ENCODE measurements at regions not wholly inside any gene's neighbourhood (a gene's known extent, or its start where the extent isn't known, plus 50 kb on each side); places are given as distances from the start of the nearest gene placed in this dataset.

DNA sequence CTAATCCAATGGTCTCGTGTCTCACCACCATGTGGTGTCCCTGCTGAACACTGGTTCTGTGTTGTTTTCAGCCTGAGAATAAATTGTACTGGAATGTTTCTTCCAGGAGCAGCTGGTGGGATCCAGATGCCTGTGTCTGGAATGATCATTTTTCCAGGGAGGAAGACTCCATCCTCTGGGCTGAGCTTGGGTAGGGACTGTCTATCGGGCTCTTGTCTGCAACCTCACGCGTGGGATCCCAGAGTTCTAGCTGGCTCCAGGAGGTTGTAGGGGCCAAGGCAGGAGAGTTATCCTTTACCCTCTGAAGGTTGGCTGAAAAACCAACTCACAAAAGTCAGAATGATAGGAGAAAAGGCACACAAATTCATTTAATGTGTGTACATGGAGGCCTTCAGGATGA is 144.1 kb upstream of the B3GAT1 start:
- intact Hi-C loops (cut with micrococcal nuclease), result no loop called here
- ATAC-seq, result no peak
- DNase-seq, result no peak

GRCh38 chr11:134555510-134555909 is 143.5 kb upstream of the B3GAT1 start:
- no peak for DNase-seq
- intact Hi-C loops (cut with micrococcal nuclease), result no loop called here
- ATAC-seq, result no peak

DNA sequence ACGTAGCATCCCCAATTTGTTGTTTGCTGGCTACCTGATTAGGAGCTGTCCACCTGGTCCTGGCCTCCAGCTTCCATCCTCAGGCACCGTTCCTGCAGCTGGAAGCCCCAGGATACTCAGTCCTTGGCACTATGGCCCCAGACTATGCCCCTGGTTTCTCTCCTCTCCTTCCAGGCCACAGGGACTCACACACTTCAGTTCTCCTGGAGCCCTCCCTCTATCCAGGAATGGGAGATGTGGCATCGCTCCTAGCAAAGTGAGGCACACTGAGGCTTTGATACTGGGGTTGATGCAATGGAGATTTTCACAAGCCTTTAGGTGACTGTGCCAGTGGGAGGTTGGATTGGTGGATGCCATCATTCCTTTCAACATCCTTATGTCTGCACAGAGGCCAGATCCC is 142.8 kb upstream of the B3GAT1 start:
- ATAC-seq (no peak), DNase-seq (no peak)
- intact Hi-C loops (cut with micrococcal nuclease), result no loop called here

- no peak for DNase-seq
- ATAC-seq, result no peak
- intact Hi-C loops (cut with micrococcal nuclease), result no loop called here
Measured at GRCh38 chr11:134554106-134554505, 142.1 kb upstream of the B3GAT1 start.

DNA sequence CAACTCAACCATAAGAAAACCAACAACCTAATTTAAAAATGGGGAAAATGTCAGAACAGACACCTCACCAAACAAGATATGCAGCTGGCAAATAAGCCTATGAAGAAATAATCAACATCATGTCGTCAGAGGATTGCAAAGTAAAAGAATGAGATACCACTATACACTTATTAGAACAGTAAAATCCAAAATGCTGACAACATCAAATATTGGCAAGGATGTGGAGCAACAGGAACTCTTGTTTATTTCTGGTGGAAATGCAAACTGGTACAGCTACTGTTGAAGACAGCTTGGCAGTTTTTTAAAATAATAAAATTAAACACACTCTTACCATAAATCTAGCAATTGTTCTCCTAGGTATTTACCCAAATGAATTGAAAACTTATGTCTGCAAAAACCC is 140.7 kb upstream of the B3GAT1 start:
- no peak for ATAC-seq
- DNase-seq, result no peak
- intact Hi-C loops (cut with micrococcal nuclease), result no loop called here

DNA sequence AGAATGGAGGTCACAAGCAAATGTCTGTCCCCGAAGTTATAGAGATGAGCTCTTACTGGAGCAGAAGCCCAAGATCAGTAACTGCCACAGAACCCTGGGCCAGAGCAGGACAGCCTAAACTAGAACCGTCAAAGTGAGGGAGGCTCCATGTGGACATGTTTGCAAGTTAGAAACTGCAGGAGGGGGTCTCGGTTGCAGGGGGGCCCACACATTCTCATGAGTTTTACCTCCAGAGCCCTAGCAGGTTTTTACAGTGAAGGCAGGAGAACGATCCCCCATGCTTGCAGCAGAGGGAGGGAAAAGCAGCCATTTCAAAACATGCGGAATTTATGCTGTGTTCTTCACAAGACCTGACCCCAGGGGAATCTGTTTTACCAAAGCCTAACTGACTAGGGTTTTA is 133.5 kb upstream of the B3GAT1 start:
- DNase-seq (no peak), ATAC-seq (no peak)
- intact Hi-C loops (cut with micrococcal nuclease), result no loop called here

GRCh38 chr11:134544095-134544815 is 132.2 kb upstream of the B3GAT1 start:
- no peak for DNase-seq
- intact Hi-C loops (cut with micrococcal nuclease), result no loop called here
- ATAC-seq, result no peak

- intact Hi-C loops (cut with micrococcal nuclease), result no loop called here
- no peak for ATAC-seq
- no peak for DNase-seq
Measured at GRCh38 chr11:134543645-134544044, 131.6 kb upstream of the B3GAT1 start.

- DNase-seq (no peak), ATAC-seq (no peak)
- intact Hi-C loops (cut with micrococcal nuclease), result no loop called here
Measured at GRCh38 chr11:134543241-134543640, 131.2 kb upstream of the B3GAT1 start.

DNA sequence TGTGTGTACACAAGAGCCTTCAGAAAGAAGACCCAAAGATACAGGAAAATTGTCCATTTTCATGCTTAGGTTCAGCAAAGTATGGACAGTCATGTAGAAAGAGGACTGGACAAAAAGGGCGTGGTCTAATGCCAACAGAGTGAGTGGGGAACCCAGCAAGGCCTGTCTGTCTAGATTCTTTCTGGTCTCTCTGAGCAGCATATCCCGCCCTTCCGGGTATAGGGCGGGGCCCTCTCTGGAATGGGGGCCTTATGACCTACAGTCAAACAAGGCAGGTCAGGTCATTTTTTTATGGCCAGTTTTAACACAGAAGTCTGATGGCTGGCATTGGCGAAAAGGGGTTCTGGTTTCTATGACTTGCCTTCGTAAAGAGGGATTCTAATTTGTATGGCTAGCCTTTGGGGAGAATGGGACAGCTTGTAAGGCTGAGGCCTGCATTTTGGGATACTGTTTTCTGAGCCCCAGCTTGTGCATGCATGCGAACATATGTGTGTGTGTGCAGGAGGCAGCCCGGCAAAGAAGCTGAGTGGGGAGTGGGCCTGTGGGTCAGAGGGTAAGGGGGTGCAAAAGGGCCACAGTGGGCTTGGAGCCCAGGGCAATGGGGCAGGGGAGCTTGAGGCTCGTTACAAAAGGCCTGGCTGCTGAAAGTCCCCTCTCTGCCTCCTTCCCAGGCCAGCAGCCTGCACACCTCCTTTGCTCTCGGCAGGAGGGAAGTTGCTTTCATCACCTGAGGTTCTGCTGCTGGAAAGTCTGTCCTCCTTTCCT is 130.5 kb upstream of the B3GAT1 start:
- DNase-seq (no peak), ATAC-seq (no peak)
- intact Hi-C loops (cut with micrococcal nuclease), result no loop called here

DNA sequence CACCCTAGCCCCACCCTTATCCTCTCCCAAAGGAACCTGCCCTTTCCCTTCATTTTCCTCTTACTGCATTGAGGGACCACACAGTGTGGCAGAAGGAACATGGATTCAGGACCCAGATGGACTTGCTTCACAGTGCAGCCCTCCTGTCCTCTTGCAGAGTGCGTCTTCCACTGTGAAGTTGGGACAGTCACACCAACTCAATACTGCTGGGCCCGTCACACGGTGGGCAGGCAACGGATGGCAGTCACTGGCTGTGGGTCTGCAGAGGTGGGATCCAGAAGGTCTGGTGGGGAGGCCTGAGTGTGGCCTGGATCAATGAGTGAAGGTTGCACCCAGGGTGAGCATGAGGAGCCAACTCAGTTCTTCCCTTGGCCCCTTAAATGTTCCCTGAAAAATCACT is 129.9 kb upstream of the B3GAT1 start:
- intact Hi-C loops (cut with micrococcal nuclease), result no loop called here
- no peak for ATAC-seq
- DNase-seq, result no peak

- intact Hi-C loops (cut with micrococcal nuclease), result no loop called here
- no peak for DNase-seq
- no peak for ATAC-seq
Measured at GRCh38 chr11:134541355-134541754, 129.3 kb upstream of the B3GAT1 start.

- intact Hi-C loops (cut with micrococcal nuclease), result no loop called here
- DNase-seq (no peak), ATAC-seq (no peak)
Measured at GRCh38 chr11:134539285-134539684, 127.2 kb upstream of the B3GAT1 start.

- no peak for DNase-seq
- intact Hi-C loops (cut with micrococcal nuclease), result no loop called here
- no peak for ATAC-seq
Measured at GRCh38 chr11:134538742-134539141, 126.7 kb upstream of the B3GAT1 start.

DNA sequence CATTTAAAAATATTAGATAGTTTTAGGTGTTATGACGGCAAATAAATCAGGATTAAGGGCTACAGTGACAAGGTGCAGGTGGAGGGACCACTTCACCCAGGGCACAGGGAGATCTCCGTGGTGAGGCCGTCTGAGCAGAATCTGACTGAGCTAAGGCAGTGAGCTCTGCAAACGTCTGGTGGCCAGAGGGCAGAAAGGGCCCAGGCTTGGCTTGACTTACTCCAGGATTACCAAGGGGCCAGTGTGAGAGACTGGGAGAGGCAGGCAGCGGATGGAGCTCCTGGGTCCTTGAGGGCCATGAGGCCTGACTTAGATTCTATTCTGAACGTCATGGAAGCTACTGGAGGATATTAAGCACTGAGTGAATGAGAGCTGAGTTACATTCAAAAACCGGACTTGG is 125.9 kb upstream of the B3GAT1 start:
- DNase-seq (no peak), ATAC-seq (no peak)
- intact Hi-C loops (cut with micrococcal nuclease), result no loop called here

GRCh38 chr11:134537296-134537695 is 125.3 kb upstream of the B3GAT1 start:
- ATAC-seq, result no peak

GRCh38 chr11:134536677-134537076 is 124.6 kb upstream of the B3GAT1 start:
- ATAC-seq, result no peak
- no peak for DNase-seq
- intact Hi-C loops (cut with micrococcal nuclease), result no loop called here

More at GRCh38 chr11:134537296-134537695, 125.3 kb upstream of the B3GAT1 start:
- intact Hi-C loops (cut with micrococcal nuclease), result no loop called here
- no peak for DNase-seq

DNA sequence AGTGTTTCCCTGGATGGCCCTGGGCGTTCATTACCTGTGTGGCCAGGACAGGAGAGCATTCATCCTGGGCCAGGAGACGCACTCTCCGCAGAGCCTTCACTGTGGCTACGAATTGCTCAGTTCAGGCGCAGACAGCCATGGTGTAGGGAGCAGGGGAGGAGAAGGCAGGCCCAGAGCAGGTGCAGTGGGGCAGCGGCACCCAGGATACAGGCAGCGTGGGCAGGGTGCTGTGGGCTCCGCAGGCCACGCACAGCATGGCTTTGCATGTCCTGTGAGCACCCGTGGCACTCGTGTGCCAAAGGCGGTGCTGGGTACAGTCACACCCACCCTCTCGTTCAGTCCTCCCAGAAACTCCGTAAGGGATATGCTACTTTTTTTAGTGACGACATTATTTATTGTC is 124.2 kb upstream of the B3GAT1 start:
- DNase-seq (no peak), ATAC-seq (no peak)
- intact Hi-C loops (cut with micrococcal nuclease), result no loop called here

- ATAC-seq, result no peak
- intact Hi-C loops (cut with micrococcal nuclease), result no loop called here
- no peak for DNase-seq
Measured at GRCh38 chr11:134535029-134536025, 123.3 kb upstream of the B3GAT1 start.

GRCh38 chr11:134533511-134533910 is 121.5 kb upstream of the B3GAT1 start:
- no peak for DNase-seq
- intact Hi-C loops (cut with micrococcal nuclease), result no loop called here
- ATAC-seq, result no peak
